NT2/D1 (cell line): ENCODE measurements at regions not wholly inside any gene's neighbourhood (a gene's known extent, or its start where the extent isn't known, plus 50 kb on each side); places are given as distances from the start of the nearest gene placed in this dataset.

ENCODE experiments used
- SUZ12 ChIP-seq: IDR thresholded peaks from 2 replicates; pipeline ENCODE4 v1.6.1; 2011; ENCODE audit not compliant: insufficient read length, insufficient read depth; ENCODE audit errors: extremely low read depth
- YY1 ChIP-seq: IDR thresholded peaks from 2 replicates; pipeline ENCODE4 v1.6.1; 2011; ENCODE audit not compliant: insufficient read length, insufficient read depth
- ZNF274 ChIP-seq: IDR thresholded peaks from 2 replicates; pipeline ENCODE4 v1.6.1; 2011; ENCODE audit warnings: mild to moderate bottlenecking, low read depth, low read length

- no peak for TF ChIP-seq ZNF274
- TF ChIP-seq SUZ12 = no peak
- TF ChIP-seq YY1 = no peak
These were observed 912.2 kb downstream of the FLRT2 start for GRCh38 chr14:86442135-86442534.
